Adrenal gland (tissue), 9 donors: ENCODE measurements at regions not wholly inside any gene's neighbourhood (a gene's known extent, or its start where the extent isn't known, plus 50 kb on each side); places are given as distances from the start of the nearest gene placed in this dataset.

Source experiments
- DNase-seq, 7 donors: peaks; one replicate each; pipeline ENCODE4 v3.0.0-alpha.2; 2019 to 2020
- H3K27ac ChIP-seq, 5 donors: fragments of 200-600 bp; sonication (generic) in 4 of 5; 1 replicate in 3 of 5; 2 replicates in 2 of 5; pipeline versions ENCODE4 v1.5.1 to v1.8.0; 2016 to 2020; ENCODE audit warnings: mild to moderate bottlenecking in 1 of 5
- H3K27me3 ChIP-seq: fragments of 200-600 bp; 2 replicates; pipeline ENCODE4 v1.8.0; 2021
- H3K36me3 ChIP-seq, 2 donors: fragments of 200-600 bp; replicated peaks in 1 of 2; 1 replicate in 1 of 2; 2 replicates in 1 of 2; pipeline versions ENCODE4 v1.5.1 to v1.8.0; 2018 to 2022
- H3K4me1 ChIP-seq, 2 donors: fragments of 200-600 bp; replicated peaks in 1 of 2; 1 replicate in 1 of 2; 2 replicates in 1 of 2; pipeline versions ENCODE4 v1.5.1 to v1.8.0; 2018 to 2021
- H3K4me3 ChIP-seq, 4 donors: fragments of 200-600 bp; sonication (generic) in 3 of 4; one replicate each; pipeline ENCODE4 v1.5.1; 2016 to 2018
- H3K9me3 ChIP-seq, 3 donors: fragments of 200-600 bp; sonication (generic) in 1 of 3; replicated peaks in 1 of 3; 1 replicate in 2 of 3; 2 replicates in 1 of 3; pipeline versions ENCODE4 v1.5.1 to v1.8.0; 2016 to 2021
- CTCF ChIP-seq, 6 experiments: fragments of 450-650 bp in 4 of 6; fragments of 200-600 bp in 2 of 6; sonication (generic) in 1 of 6; IDR thresholded peaks; 1 replicate in 5 of 6; 2 replicates in 1 of 6; pipeline versions ENCODE4 v1.5.1 to v1.8.0; 2016 to 2021; ENCODE audit warnings: antibody characterized with exemption in 6 of 6, mild to moderate bottlenecking in 2 of 6, moderate library complexity in 1 of 6
- POLR2A ChIP-seq, 2 donors: fragments of 450-650 bp; IDR thresholded peaks; one replicate each; pipeline ENCODE4 v1.6.1; 2017; ENCODE audit warnings: antibody characterized with exemption in 2 of 2, mild to moderate bottlenecking in 2 of 2, moderate library complexity in 1 of 2
- WGBS, 4 donors: extraction: QIAGEN DNeasy Blood & Tissue Kit in 2 of 4; methylation state at CpG; one replicate each; pipeline versions ENCODE4 v1.1.5 to v1.1.7; 2013 to 2017; 5-methylcytosine and 5-hydroxymethylcytosine counted together
- intact Hi-C, 2 donors: fragments of 100-400 bp; cut with DNase I; formaldehyde crosslinking; loops; one replicate each; pipeline versions ENCODE4 v1.14.1 to v1.15.0; 2022 to 2023
- donor health status: healthy with polysubstance abuse.
- donor health status: Bipolar disorder and iron deficiency.
- donor health status: DM: yes; HTN: yes; CAD: no.
- donor health status: DM: no; HTN: no; CAD: no.
- donor health status: DM: no; HTN: no; CAD: no.

GRCh38 chr1:57719274-57719673 lies 295.4 kb upstream of the DAB1 start:
- H3K36me3 ChIP-seq, result no peaks in the 10 kb centered on the region
- H3K4me3 ChIP-seq, result no peak overlapping the region
- DNase-seq, result no peak
- no peak overlapping the region for H3K27ac ChIP-seq
- no peaks in the 10 kb centered on the region for H3K4me1 ChIP-seq
- intact Hi-C loops, result no loop called here
- no peaks in the 10 kb centered on the region for H3K27me3 ChIP-seq
- H3K9me3 ChIP-seq, result no peaks in the 10 kb centered on the region
- TF ChIP-seq POLR2A (IDR thresholded peaks at IDR 0.05) (no peak), CTCF (IDR thresholded peaks at IDR 0.05) (no peak)
- WGBS, 4 donors, result 23 to 31% (median 25%) methylated on average over 5 of the region's 5 CpGs

GRCh38 chr1:57713501-57713900 lies 289.6 kb upstream of the DAB1 start:
- intact Hi-C loops, result no loop called here

GRCh38 chr1:57712846-57713245 lies 289.0 kb upstream of the DAB1 start:
- Histone ChIP-seq H3K4me3 (no peak overlapping the region), H3K36me3 (no peaks in the 10 kb centered on the region), H3K4me1 (no peaks in the 10 kb centered on the region), H3K27ac (no peak overlapping the region), H3K9me3 (no peaks in the 10 kb centered on the region), H3K27me3 (no peaks in the 10 kb centered on the region)
- intact Hi-C loops, result no loop called here
- TF ChIP-seq POLR2A (IDR thresholded peaks at IDR 0.05), result no peak
- no peak for TF ChIP-seq CTCF (IDR thresholded peaks at IDR 0.05)
- no peak for DNase-seq
- WGBS, 4 donors, result 72 to 83% (median 77%) methylated on average over 2 of the region's 2 CpGs

More at GRCh38 chr1:57713501-57713900, 289.6 kb upstream of the DAB1 start:
- Histone ChIP-seq H3K4me1 (no peaks in the 10 kb centered on the region), H3K27ac (no peak overlapping the region), H3K4me3 (no peak overlapping the region), H3K9me3 (no peaks in the 10 kb centered on the region), H3K27me3 (no peaks in the 10 kb centered on the region), H3K36me3 (no peaks in the 10 kb centered on the region)
- DNase-seq, result no peak
- TF ChIP-seq POLR2A (IDR thresholded peaks at IDR 0.05), result no peak
- no peak for TF ChIP-seq CTCF (IDR thresholded peaks at IDR 0.05)

GRCh38 chr1:57711326-57711725 lies 287.5 kb upstream of the DAB1 start:
- intact Hi-C loops, result no loop called here
- H3K4me3 ChIP-seq, result no peak overlapping the region

More at GRCh38 chr1:57711326-57711725, 287.5 kb upstream of the DAB1 start:
- H3K27ac ChIP-seq, result no peak overlapping the region
- TF ChIP-seq POLR2A (IDR thresholded peaks at IDR 0.05) (no peak), CTCF (IDR thresholded peaks at IDR 0.05) (no peak)
- DNase-seq, result no peak
- H3K36me3 ChIP-seq, result no peaks in the 10 kb centered on the region
- WGBS, 4 donors, result 69 to 85% (median 81%) methylated on average over 2 of the region's 2 CpGs
- H3K27me3 ChIP-seq, result no peaks in the 10 kb centered on the region
- no peaks in the 10 kb centered on the region for H3K4me1 ChIP-seq
- H3K9me3 ChIP-seq, result no peaks in the 10 kb centered on the region
